Caco-2 (cell line): ENCODE measurements at regions not wholly inside any gene's neighbourhood (a gene's known extent, or its start where the extent isn't known, plus 50 kb on each side); places are given as distances from the start of the nearest gene placed in this dataset.

Source experiments
- BruUV-seq: library from RNA; stranded (reverse); fragments of 400-500 nt; replicated peaks from 2 replicates; lab custom pipeline; 2021; lab: Mats Ljungman, UMichigan
- CTCF ChIA-PET: fragments of 300-600 bp; sonication (Branson Sonifier 250); formaldehyde crosslinking; loops from one replicate; lab custom pipeline; 2022; ENCODE audit warnings: antibody characterized with exemption; lab: Charles Lee
- POLR2A ChIA-PET: fragments of 300-600 bp; sonication (Branson Sonifier 250); formaldehyde crosslinking; loops from one replicate; lab custom pipeline; 2022; ENCODE audit warnings: antibody characterized with exemption; lab: Charles Lee
- DNase-seq, 2 experiments: peaks; one replicate each; pipeline versions ENCODE4 v3.0.0 to v3.0.0-alpha.2; 2020 to 2022
- H3K27me3 ChIP-seq: replicated peaks from 2 replicates; pipeline ENCODE4 v1.6.0; 2011; ENCODE audit warnings: low read length; ENCODE audit not compliant: control insufficient read depth, insufficient read depth
- H3K36me3 ChIP-seq: 2 replicates; pipeline ENCODE4 v1.5.1; 2011; ENCODE audit warnings: low read length; ENCODE audit not compliant: control insufficient read depth, insufficient read depth
- H3K4me1 ChIP-seq: fragments of 250-450 bp; sonication (Bioruptor Pico); 2 replicates; pipeline ENCODE4 v1.5.1; 2020; ENCODE audit warnings: mild to moderate bottlenecking
- H3K4me3 ChIP-seq: 2 replicates; pipeline ENCODE4 v1.5.1; 2011; ENCODE audit warnings: low read depth, mild to moderate bottlenecking, control low read depth, low read length
- H3K9me3 ChIP-seq: fragments of 250-450 bp; sonication (Bioruptor Pico); 2 replicates; pipeline ENCODE4 v1.5.1; 2020; ENCODE audit warnings: mild to moderate bottlenecking, moderate library complexity
- H3K27ac Mint-ChIP-seq: one replicate; pipeline ENCODE4 v1.8.0; 2022; ENCODE audit warnings: mixed read lengths; ENCODE audit not compliant: unreplicated experiment
- H3K27me3 Mint-ChIP-seq: one replicate; pipeline ENCODE4 v1.8.0; 2022; ENCODE audit warnings: mixed read lengths; ENCODE audit not compliant: insufficient read depth, unreplicated experiment
- H3K36me3 Mint-ChIP-seq: one replicate; pipeline ENCODE4 v1.8.0; 2022; ENCODE audit warnings: mild to moderate bottlenecking, mixed read lengths; ENCODE audit not compliant: insufficient read depth, unreplicated experiment
- H3K4me1 Mint-ChIP-seq: one replicate; pipeline ENCODE4 v1.8.0; 2022; ENCODE audit warnings: low read depth, mixed read lengths; ENCODE audit not compliant: unreplicated experiment
- H3K4me3 Mint-ChIP-seq: one replicate; pipeline ENCODE4 v1.8.0; 2022; ENCODE audit warnings: mild to moderate bottlenecking, moderate library complexity, mixed read lengths; ENCODE audit not compliant: unreplicated experiment
- H3K9me3 Mint-ChIP-seq: one replicate; pipeline ENCODE4 v1.8.0; 2022; ENCODE audit warnings: mixed read lengths; ENCODE audit not compliant: unreplicated experiment
- intact Hi-C: fragments of 100-400 bp; cut with micrococcal nuclease; formaldehyde crosslinking; loops from one replicate; pipeline ENCODE4 v1.10.0; 2022; ENCODE audit not compliant: unreplicated experiment
- TF ChIP-seq, protein P1 (sequence below), 2 experiments: fragments of 200-600 bp in 1 of 2; IDR thresholded peaks; 1 replicate in 1 of 2; 2 replicates in 1 of 2; pipeline versions ENCODE4 v1.5.1 to v1.8.0; 2011 to 2022; ENCODE audit warnings: antibody characterized with exemption in 1 of 2, control low read depth in 1 of 2, inconsistent platforms in 1 of 2, low read depth in 1 of 2, low read length in 1 of 2, mild to moderate bottlenecking in 1 of 2, moderate library complexity in 1 of 2; ENCODE audit not compliant: insufficient read depth in 1 of 2, severe bottlenecking in 1 of 2, unreplicated experiment in 1 of 2

DNA sequence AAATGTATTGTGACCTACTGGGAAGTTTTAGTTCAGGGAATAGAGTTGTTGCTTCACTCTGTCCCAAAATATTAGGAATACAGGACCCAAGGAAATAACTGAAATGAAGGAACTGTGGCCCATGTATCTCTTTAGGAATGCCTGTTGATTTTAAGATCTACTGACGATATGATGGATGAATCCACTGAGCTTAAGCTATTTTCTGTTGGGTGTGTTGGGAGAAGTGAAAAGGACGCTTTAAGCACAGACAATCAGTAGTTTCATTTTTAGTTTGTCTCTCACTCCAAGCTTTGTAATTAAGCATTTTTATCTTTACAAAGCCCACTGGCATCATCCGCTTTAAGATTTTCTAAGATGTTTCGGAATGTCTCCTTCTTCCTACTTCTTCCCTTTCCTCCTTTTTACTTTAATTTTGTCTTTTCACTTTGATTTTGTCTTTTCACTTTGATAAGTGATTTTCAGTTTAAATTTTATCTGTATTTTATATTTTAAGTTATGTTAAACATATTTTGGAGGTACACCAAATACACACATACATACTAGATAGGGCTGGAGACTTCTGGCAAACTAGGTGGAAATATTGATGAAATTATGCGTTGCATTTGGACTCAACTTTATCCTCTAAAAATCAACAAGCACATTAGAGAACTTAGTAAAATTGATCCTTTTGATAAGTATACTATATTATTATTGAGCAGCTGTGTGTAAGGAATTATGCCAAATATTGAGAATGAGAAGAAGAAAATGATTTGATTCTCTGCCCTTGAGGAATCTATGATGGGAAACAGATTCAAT, 52.3 kb upstream of the USP44 start:
- DNase-seq, result no peak
- intact Hi-C loops, result no loop called here
- Mint-ChIP-seq H3K27me3 (no peaks in the 10 kb centered on the region), H3K9me3 (no peaks in the 10 kb centered on the region), H3K4me3 (no peak overlapping the region), H3K36me3 (no peaks in the 10 kb centered on the region), H3K27ac (no peak overlapping the region), H3K4me1 (peaks cover 7% of the 10 kb centered on the region)
- Histone ChIP-seq H3K9me3 (no peaks in the 10 kb centered on the region), H3K27me3 (no peaks in the 10 kb centered on the region), H3K36me3 (no peaks in the 10 kb centered on the region), H3K4me3 (no peak overlapping the region), H3K4me1 (peaks cover 8% of the 10 kb centered on the region)
- TF ChIP-seq, protein P1, sequence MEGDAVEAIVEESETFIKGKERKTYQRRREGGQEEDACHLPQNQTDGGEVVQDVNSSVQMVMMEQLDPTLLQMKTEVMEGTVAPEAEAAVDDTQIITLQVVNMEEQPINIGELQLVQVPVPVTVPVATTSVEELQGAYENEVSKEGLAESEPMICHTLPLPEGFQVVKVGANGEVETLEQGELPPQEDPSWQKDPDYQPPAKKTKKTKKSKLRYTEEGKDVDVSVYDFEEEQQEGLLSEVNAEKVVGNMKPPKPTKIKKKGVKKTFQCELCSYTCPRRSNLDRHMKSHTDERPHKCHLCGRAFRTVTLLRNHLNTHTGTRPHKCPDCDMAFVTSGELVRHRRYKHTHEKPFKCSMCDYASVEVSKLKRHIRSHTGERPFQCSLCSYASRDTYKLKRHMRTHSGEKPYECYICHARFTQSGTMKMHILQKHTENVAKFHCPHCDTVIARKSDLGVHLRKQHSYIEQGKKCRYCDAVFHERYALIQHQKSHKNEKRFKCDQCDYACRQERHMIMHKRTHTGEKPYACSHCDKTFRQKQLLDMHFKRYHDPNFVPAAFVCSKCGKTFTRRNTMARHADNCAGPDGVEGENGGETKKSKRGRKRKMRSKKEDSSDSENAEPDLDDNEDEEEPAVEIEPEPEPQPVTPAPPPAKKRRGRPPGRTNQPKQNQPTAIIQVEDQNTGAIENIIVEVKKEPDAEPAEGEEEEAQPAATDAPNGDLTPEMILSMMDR (IDR thresholded peaks at IDR 0.05; ENCODE audit: insufficient read depth in 1 of 2, low read depth in 1 of 2, low read length in 1 of 2, severe bottlenecking in 1 of 2, unreplicated experiment in 1 of 2), result no peak
- POLR2A ChIA-PET, result no interaction called here
- CTCF ChIA-PET, result no interaction called here
- no TSS peak for BruUV-seq

DNA sequence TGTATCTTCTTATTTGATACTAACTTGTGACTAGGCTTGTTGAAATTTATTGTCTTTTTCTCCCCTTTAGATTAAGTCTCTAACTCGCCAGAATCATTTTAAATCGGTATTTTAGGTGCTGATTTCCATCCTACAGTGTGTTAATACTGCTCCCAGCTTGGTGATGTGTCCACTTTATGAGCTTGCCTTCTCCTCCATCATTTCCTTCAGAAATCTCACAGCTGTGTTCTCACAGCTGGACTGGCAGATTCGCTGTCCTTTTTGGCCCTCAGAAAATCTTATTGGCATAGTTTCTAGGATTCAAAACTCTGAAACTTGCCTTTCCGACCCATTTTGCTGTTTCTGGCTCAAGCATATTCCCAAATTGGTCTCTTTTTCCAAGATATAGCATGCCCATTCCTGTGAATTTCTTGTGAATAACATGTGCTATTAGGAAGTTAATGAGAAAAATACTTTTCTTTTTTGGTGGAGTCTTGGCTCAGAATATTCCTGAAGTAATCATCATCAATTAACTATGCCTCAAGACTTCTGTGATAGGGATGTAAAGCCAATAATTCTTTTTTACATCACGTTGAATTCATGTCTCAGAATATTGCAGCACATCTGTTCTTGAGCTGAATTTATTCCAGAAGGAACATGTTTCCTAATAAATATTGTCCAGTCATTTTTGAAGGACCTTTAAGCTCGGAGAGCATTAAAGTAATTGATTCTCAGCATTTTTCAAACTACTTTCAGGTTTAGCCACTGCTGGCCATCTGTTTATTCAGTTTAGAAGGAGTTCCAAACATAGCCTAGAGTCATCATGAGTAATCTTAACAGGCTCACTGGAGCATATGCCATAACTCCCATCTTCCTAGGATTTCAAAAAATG, 50.0 kb upstream of the USP44 start:
- Mint-ChIP-seq H3K4me1 (peaks cover 7% of the 10 kb centered on the region), H3K4me3 (no peak overlapping the region), H3K9me3 (no peaks in the 10 kb centered on the region), H3K27ac (no peak overlapping the region), H3K27me3 (no peaks in the 10 kb centered on the region), H3K36me3 (no peaks in the 10 kb centered on the region)
- Histone ChIP-seq H3K4me1 (peaks cover 8% of the 10 kb centered on the region), H3K4me3 (no peak overlapping the region), H3K27me3 (no peaks in the 10 kb centered on the region), H3K9me3 (no peaks in the 10 kb centered on the region), H3K36me3 (no peaks in the 10 kb centered on the region)
- DNase-seq, result no peak
- CTCF ChIA-PET, result no interaction called here
- BruUV-seq, result no TSS peak
- TF ChIP-seq, protein P1 (IDR thresholded peaks at IDR 0.05; ENCODE audit: insufficient read depth in 1 of 2, low read depth in 1 of 2, low read length in 1 of 2, severe bottlenecking in 1 of 2, unreplicated experiment in 1 of 2), result no peak
- intact Hi-C loops, result no loop called here
- POLR2A ChIA-PET, result no interaction called here
